Osteocyte (in vitro differentiated cells): ENCODE measurements at regions not wholly inside any gene's neighbourhood (a gene's known extent, or its start where the extent isn't known, plus 50 kb on each side); places are given as distances from the start of the nearest gene placed in this dataset.

Experiments
- DNase-seq: peaks from one replicate; pipeline ENCODE4 v3.0.0; 2021; ENCODE audit warnings: mixed read lengths; ENCODE audit not compliant: unreplicated experiment; ENCODE audit errors: extremely low spot score
- H3K27ac Mint-ChIP-seq: one replicate; pipeline ENCODE4 v1.8.0; 2021; ENCODE audit warnings: mild to moderate bottlenecking, mixed read lengths; ENCODE audit not compliant: unreplicated experiment
- H3K27me3 Mint-ChIP-seq: one replicate; pipeline ENCODE4 v1.8.0; 2021; ENCODE audit warnings: mixed read lengths; ENCODE audit not compliant: unreplicated experiment
- H3K36me3 Mint-ChIP-seq: one replicate; pipeline ENCODE4 v1.8.0; 2021; ENCODE audit warnings: mixed read lengths; ENCODE audit not compliant: unreplicated experiment
- H3K4me1 Mint-ChIP-seq: one replicate; pipeline ENCODE4 v1.8.0; 2021; ENCODE audit warnings: mixed read lengths; ENCODE audit not compliant: unreplicated experiment
- H3K4me3 Mint-ChIP-seq: one replicate; pipeline ENCODE4 v1.8.0; 2021; ENCODE audit warnings: mild to moderate bottlenecking, moderate library complexity, mixed read lengths; ENCODE audit not compliant: unreplicated experiment
- H3K9me3 Mint-ChIP-seq: one replicate; pipeline ENCODE4 v1.8.0; 2021; ENCODE audit warnings: mixed read lengths; ENCODE audit not compliant: unreplicated experiment
- CTCF ChIP-seq: fragments of 200-600 bp; sonication (generic); IDR thresholded peaks from 2 replicates; pipeline ENCODE4 v1.5.0; 2021; ENCODE audit warnings: antibody characterized with exemption, mild to moderate bottlenecking, moderate library complexity

- Mint-ChIP-seq H3K27me3 (no peaks in the 10 kb centered on the region), H3K36me3 (no peaks in the 10 kb centered on the region), H3K27ac (no peak overlapping the region), H3K9me3 (peaks cover 5% of the 10 kb centered on the region), H3K4me3 (no peak overlapping the region), H3K4me1 (peaks cover 3% of the 10 kb centered on the region)
- DNase-seq: no peak
- TF ChIP-seq CTCF: no peak
Observed at GRCh38 chr5:143534761-143535154, 131.3 kb upstream of the NR3C1 start.

GRCh38 chr5:143533978-143534760, 130.7 kb upstream of the NR3C1 start:
- Mint-ChIP-seq H3K4me3 (no peak overlapping the region), H3K36me3 (no peaks in the 10 kb centered on the region), H3K9me3 (no peaks in the 10 kb centered on the region), H3K27me3 (no peaks in the 10 kb centered on the region), H3K4me1 (peaks cover 3% of the 10 kb centered on the region), H3K27ac (no peak overlapping the region)
- DNase-seq: no peak
- no peak for TF ChIP-seq CTCF

GRCh38 chr5:143533475-143533874, 130.0 kb upstream of the NR3C1 start:
- no peak for TF ChIP-seq CTCF
- DNase-seq: no peak
- H3K27me3 Mint-ChIP-seq: no peaks in the 10 kb centered on the region
- no peak overlapping the region for H3K4me3 Mint-ChIP-seq
- H3K36me3 Mint-ChIP-seq: no peaks in the 10 kb centered on the region
- no peak overlapping the region for H3K27ac Mint-ChIP-seq
- H3K4me1 Mint-ChIP-seq: peaks cover 3% of the 10 kb centered on the region
- H3K9me3 Mint-ChIP-seq: no peaks in the 10 kb centered on the region

- no peaks in the 10 kb centered on the region for H3K27me3 Mint-ChIP-seq
- H3K9me3 Mint-ChIP-seq: no peaks in the 10 kb centered on the region
- no peak overlapping the region for H3K4me3 Mint-ChIP-seq
- no peaks in the 10 kb centered on the region for H3K4me1 Mint-ChIP-seq
- H3K36me3 Mint-ChIP-seq: no peaks in the 10 kb centered on the region
- no peak for TF ChIP-seq CTCF
- no peak for DNase-seq
- H3K27ac Mint-ChIP-seq: no peak overlapping the region
Observed at GRCh38 chr5:143527808-143528207, 124.3 kb upstream of the NR3C1 start.

GRCh38 chr5:143525176-143525575, 121.7 kb upstream of the NR3C1 start:
- no peak for TF ChIP-seq CTCF
- Mint-ChIP-seq H3K9me3 (no peaks in the 10 kb centered on the region), H3K4me3 (no peak overlapping the region), H3K36me3 (no peaks in the 10 kb centered on the region), H3K4me1 (no peaks in the 10 kb centered on the region), H3K27me3 (no peaks in the 10 kb centered on the region), H3K27ac (no peak overlapping the region)
- no peak for DNase-seq
